GM19239 (cell line): ENCODE measurements at regions not wholly inside any gene's neighbourhood (a gene's known extent, or its start where the extent isn't known, plus 50 kb on each side); places are given as distances from the start of the nearest gene placed in this dataset.

Experiments
- DNase-seq: peaks from one replicate; pipeline ENCODE4 v3.0.0; 2011; ENCODE audit warnings: low spot score; ENCODE audit not compliant: insufficient read length
- FAIRE-seq: peaks from 2 replicates; lab custom pipeline; 2011; peaks lifted over from hg19 to GRCh38; lab: Jason Lieb, UNC

- FAIRE-seq, result no peak
- DNase-seq, result no peak
These were observed 150.4 kb upstream of the CIBAR2 start for GRCh38 chr16:85262558-85263238.

- FAIRE-seq, result no peak
These were observed 150.9 kb upstream of the CIBAR2 start for GRCh38 chr16:85263239-85263585.

GRCh38 chr16:85264752-85265151 is 152.5 kb upstream of the CIBAR2 start:
- DNase-seq (no peak), FAIRE-seq (no peak)

More at GRCh38 chr16:85263239-85263585, 150.9 kb upstream of the CIBAR2 start:
- no peak for DNase-seq

- DNase-seq (no peak), FAIRE-seq (no peak)
These were observed 153.0 kb upstream of the CIBAR2 start for GRCh38 chr16:85265161-85265784.

- FAIRE-seq (no peak), DNase-seq (no peak)
These were observed 153.5 kb upstream of the CIBAR2 start for GRCh38 chr16:85265810-85266209.

- FAIRE-seq (no peak), DNase-seq (no peak)
These were observed 154.6 kb upstream of the CIBAR2 start for GRCh38 chr16:85266857-85267256.

GRCh38 chr16:85267414-85267945 is 155.2 kb upstream of the CIBAR2 start:
- FAIRE-seq, result no peak

GRCh38 chr16:85269165-85269564 is 156.9 kb upstream of the CIBAR2 start:
- DNase-seq (no peak), FAIRE-seq (no peak)

More at GRCh38 chr16:85267414-85267945, 155.2 kb upstream of the CIBAR2 start:
- no peak for DNase-seq

GRCh38 chr16:85270374-85270773 is 158.1 kb upstream of the CIBAR2 start:
- DNase-seq (no peak), FAIRE-seq (no peak)

GRCh38 chr16:85271198-85271597 is 158.9 kb upstream of the CIBAR2 start:
- FAIRE-seq, result no peak

GRCh38 chr16:85273293-85273692 is 161.0 kb upstream of the CIBAR2 start:
- no peak for DNase-seq
- no peak for FAIRE-seq

More at GRCh38 chr16:85271198-85271597, 158.9 kb upstream of the CIBAR2 start:
- no peak for DNase-seq

GRCh38 chr16:85274501-85274900 is 162.2 kb upstream of the CIBAR2 start:
- no peak for FAIRE-seq
- DNase-seq, result no peak

GRCh38 chr16:85274924-85275323 is 162.7 kb upstream of the CIBAR2 start:
- DNase-seq (no peak), FAIRE-seq (no peak)

- DNase-seq, result peak; percentile 93
- FAIRE-seq, result peak; percentile 53
These were observed 163.4 kb upstream of the CIBAR2 start for GRCh38 chr16:85275533-85276249.

- no peak for FAIRE-seq
These were observed 164.0 kb upstream of the CIBAR2 start for GRCh38 chr16:85276258-85276657.

GRCh38 chr16:85276721-85277120 is 164.4 kb upstream of the CIBAR2 start:
- DNase-seq, result no peak

More at GRCh38 chr16:85276258-85276657, 164.0 kb upstream of the CIBAR2 start:
- DNase-seq, result no peak

GRCh38 chr16:85278839-85279238 is 166.6 kb upstream of the CIBAR2 start:
- FAIRE-seq, result no peak

More at GRCh38 chr16:85276721-85277120, 164.4 kb upstream of the CIBAR2 start:
- FAIRE-seq, result no peak

GRCh38 chr16:85279402-85279801 is 167.1 kb upstream of the CIBAR2 start:
- FAIRE-seq, result no peak
- no peak for DNase-seq

More at GRCh38 chr16:85278839-85279238, 166.6 kb upstream of the CIBAR2 start:
- no peak for DNase-seq

GRCh38 chr16:85279825-85280545 is 167.7 kb upstream of the CIBAR2 start:
- FAIRE-seq, result no peak
- DNase-seq, result no peak

GRCh38 chr16:85281181-85281580 is 168.9 kb upstream of the CIBAR2 start:
- no peak for FAIRE-seq
- DNase-seq, result no peak
